LNCAP (cell line): ENCODE measurements at regions not wholly inside any gene's neighbourhood (a gene's known extent, or its start where the extent isn't known, plus 50 kb on each side); places are given as distances from the start of the nearest gene placed in this dataset.

Experiments used
- CTCF ChIP-seq: fragments of 450-650 bp; IDR thresholded peaks from 2 replicates; pipeline ENCODE4 v1.5.1; 2017; ENCODE audit warnings: mild to moderate bottlenecking

GRCh38 chr17:52357854-52358253 is 199.3 kb upstream of the CA10 start:
- TF ChIP-seq CTCF, result no peak

GRCh38 chr17:52336796-52337195 is 178.3 kb upstream of the CA10 start:
- TF ChIP-seq CTCF, result no peak

GRCh38 chr17:52306314-52306713 is 147.8 kb upstream of the CA10 start:
- TF ChIP-seq CTCF, result no peak

DNA sequence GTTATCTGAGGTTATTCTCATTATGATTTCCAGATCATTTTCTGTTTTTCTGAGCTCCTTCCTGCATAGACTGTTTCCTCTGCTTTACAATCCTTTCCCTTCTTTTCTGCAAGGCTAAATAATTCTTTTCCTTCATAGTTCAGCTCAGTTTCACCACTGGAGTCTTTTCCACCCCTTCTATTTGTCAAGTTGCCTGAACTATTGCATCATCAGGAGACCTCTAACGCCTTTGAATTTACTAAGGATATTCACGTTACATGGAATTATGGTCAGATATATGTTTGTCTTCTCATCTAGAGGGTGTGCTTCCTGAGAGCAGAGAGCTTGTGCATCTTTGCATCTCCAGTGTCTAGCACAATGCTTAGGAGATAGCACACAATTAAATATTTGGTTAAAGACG is 140.4 kb upstream of the CA10 start:
- no peak for TF ChIP-seq CTCF

DNA sequence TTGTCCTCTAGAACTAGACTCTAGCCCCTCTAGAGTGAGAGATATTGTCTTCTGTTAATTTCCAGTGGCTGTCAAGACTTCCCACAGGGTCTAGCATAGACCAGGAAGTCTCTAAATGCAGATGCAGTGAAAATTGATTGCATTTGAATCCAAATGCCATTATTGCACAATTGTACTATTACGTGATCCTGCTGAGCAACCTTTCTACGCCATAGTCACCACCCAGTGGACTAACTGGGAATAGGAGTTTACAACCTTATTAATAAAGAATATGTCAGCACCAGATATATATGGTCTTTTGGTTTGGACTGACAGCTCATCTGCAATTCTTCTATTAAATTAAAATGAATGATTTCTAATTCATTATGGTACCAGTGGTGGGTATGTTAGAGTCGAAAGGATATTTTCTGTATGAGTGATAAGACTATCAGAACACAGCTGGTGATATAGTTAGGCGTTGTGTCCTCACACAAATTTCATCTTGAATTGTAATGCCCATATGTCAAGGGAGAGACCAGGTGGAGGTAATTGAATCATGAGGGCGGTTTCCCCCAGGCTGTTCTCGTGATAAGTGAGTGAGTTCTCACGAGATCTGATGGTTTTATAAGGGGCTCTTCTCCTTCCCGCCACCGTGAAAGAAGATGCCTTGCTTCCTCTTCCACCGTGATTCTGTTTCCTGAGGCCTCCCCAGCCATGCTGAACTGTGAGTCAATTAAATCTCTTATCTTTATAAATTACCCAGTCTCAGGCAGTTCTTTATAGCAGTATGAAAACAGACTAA is 138.9 kb upstream of the CA10 start:
- peak; percentile 27; the same call in 1 of the 2 replicates for TF ChIP-seq CTCF

- TF ChIP-seq CTCF, result no peak
Measured at GRCh38 chr17:52294301-52294700, 135.8 kb upstream of the CA10 start.

- no peak for TF ChIP-seq CTCF
Measured at GRCh38 chr17:52287611-52288010, 129.1 kb upstream of the CA10 start.

GRCh38 chr17:52283872-52284271 is 125.4 kb upstream of the CA10 start:
- TF ChIP-seq CTCF, result no peak
